CD4-positive, alpha-beta T cell treated with Interleukin-12 subunit alpha and Interleukin-12 subunit beta, for 1 hour (primary cell): ENCODE measurements at regions not wholly inside any gene's neighbourhood (a gene's known extent, or its start where the extent isn't known, plus 50 kb on each side); places are given as distances from the start of the nearest gene placed in this dataset.
"Not testable (repeated sequence)": the region's sequence is repeated elsewhere in the genome, so short reads cannot be mapped to it uniquely, and the experiment has no call there.

ENCODE experiments used
- DNase-seq: peaks from one replicate; pipeline ENCODE4 v3.0.0-alpha.2; 2020

DNA sequence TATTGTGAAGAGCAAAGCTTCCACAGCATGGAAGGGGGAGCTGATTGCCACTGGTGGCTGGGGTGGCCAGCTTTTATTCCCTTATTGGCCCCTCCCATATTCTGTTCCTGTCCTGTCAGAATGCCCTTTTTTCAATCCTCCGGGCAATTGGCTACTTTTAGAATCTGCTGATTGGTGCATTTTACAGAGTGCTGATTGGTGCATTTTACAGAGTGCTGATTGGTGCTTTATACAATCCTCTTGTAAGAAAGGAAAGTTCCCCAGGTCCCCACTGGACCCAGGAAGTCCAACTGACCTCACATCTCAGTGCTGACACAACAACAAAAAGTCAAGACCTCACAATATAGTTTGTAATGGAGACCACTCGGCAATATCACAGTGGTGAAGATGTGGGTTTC lies 195.0 kb downstream of the SPATA31A6 start:
- no peak for DNase-seq

DNA sequence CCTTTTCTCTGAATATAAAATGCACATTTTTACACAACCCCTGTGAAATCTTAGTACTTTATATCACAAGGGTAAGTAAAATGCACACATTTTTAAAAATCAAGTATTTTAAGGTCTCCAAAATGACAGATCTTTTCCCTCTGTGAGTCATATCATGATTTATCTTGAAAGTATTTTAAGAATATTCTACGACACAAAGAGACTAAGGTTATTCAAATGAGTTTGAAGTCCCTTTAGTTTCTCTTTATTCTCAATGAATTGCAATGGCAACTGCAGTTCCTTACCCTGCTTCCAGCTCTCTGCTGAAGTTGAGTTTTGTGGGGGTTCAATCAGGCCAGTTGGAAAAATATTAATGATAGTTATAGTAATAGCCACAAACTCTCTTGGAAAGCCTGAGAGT lies 196.1 kb downstream of the SPATA31A6 start:
- DNase-seq, result not testable (repeated sequence)

- not testable (repeated sequence) for DNase-seq
Measured at GRCh38 chr9:42384585-42384984, 201.1 kb downstream of the SPATA31A6 start.

DNA sequence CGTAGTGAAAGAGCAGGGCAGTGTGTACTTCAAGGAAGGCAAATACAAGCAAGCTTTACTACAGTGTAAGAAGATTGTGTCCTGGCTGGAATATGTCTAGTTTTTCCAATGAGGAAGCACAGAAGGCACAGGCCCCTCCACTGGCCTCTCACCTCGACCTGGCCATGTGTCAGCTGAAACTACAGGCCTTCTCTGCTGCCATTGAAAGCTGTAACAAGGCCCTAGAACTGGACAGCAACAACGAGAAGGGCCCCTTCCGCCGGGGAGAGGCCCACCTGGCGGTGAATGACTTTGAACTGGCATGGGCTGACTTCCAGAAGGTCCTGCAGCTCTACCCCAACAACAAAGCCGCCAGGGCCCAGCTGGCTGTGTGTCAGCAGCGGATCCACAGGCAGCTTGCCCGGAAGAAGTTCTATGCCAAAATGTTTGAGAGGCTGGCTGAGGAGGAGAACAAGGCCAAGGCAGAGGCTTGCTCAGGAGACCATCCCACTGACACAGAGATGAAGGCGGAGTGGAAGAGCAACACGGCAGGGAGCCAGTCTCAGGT lies 202.2 kb downstream of the SPATA31A6 start:
- DNase-seq, result not testable (repeated sequence)

DNA sequence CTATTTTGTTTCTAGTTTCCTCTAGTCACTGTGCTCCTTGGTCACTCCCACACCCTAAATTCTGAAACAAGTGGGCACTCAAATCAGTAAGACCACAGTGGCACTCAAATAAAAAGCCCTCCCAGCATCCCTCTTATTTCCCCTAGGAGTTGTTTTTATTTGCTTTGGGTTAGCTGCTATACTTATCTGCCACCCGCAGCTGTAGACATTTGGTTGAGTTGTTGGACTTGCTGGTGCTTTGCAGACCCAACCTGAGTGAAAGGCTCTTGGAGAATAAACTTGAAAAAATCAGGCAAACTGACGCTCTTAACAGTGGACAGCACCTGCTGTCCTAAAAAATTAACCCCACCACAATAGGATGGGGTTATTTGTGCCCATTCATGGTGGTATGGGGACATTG lies 203.0 kb downstream of the SPATA31A6 start:
- DNase-seq, result no peak

- DNase-seq, result no peak
Measured at GRCh38 chr9:42388146-42388690, 204.8 kb downstream of the SPATA31A6 start.

GRCh38 chr9:42388846-42389245 lies 205.4 kb downstream of the SPATA31A6 start:
- DNase-seq, result no peak

DNA sequence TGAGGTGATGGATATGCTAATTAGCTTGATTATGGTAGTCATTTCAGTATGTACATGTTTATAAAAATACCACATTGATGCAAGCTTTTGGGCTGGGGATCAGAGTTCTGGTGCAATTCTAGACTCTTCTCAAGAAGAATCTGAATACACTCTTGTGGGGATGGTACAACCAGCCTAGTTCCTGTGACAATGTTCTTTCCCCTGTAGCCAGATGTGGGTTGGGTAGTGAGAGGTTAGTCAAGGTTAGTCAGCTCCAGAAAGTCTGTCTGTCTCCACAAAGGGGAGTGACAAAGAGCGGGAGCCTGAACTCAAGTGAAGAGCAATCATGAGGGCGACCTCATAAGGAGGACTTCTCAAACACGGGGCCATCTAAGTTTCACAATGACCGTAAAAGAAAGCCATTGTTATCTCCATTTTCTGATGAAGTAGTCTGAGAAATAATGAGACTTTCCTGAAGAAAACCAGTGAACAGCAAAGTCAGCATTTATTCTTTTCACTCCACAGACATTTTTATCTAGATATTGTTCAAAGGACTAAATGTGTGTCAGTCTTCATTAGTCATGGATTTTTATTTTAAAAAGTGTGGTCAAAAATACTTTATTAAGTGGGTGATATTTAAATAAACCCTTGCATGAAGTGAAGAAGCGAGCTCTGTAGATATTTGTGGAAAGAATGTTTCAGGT lies 209.5 kb downstream of the SPATA31A6 start:
- not testable (repeated sequence) for DNase-seq

GRCh38 chr9:42396318-42396717 lies 212.9 kb downstream of the SPATA31A6 start:
- DNase-seq, result no peak

DNA sequence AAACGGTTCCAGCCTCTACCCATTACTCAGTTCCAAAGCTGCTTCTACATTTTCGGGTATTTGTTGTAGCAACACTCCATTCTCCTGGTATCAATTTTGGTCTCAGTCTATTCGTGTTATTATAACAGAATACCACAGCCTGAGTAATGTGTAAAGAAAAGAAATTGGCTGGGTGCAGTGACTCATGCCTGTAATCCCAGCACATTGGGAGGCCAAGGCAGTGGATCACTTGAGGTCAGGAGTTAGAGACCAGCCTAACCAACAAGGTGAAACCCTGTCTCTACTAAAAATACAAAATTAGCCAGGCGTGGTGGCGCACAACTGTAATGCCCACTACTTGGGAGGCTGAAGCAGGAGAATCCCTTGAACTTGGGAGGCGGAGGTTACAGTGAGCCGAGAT lies 213.9 kb downstream of the SPATA31A6 start:
- not testable (repeated sequence) for DNase-seq

- not testable (repeated sequence) for DNase-seq
Measured at GRCh38 chr9:42402919-42403318, 219.5 kb downstream of the SPATA31A6 start.

GRCh38 chr9:42409581-42409980 lies 226.1 kb downstream of the SPATA31A6 start:
- not testable (repeated sequence) for DNase-seq

DNA sequence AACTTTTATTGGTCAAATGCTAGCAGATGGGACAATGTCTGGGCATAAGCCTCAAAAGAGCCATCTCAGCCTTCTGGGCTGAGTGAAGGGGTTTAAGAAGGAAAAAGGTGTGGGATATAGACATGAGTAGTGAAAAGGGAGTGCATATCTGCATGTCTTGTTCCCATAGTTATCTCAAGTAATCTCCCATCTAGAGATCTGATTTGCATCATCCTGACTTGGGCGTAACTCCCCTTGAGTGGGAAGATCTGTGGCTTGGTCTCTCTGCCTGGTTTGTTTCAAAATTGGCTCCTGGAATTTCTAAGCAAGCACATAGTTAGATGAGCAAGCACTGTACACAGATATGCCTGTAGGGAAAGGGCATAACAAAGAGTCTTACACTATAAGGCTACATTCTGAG lies 228.9 kb downstream of the SPATA31A6 start:
- not testable (repeated sequence) for DNase-seq

DNA sequence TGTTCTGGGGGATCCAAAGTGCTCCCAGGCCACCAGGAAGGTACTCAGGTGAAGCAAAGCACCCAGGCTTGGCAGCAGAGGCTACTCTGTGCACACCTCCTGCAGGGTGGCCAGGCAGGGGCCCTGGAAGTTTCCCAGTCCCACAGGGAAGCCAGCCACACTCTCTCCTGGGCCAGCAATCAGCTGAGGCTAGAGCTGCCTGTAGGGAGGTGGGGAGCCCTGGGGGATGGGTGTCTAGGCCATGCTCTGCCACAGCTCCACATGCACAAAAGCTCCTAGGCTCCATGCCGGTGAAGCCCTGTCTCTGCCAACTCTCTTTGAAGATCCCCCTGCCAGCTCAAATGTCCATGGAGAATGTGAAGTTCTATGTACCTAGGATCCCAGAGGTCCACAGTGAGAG lies 231.4 kb downstream of the SPATA31A6 start:
- DNase-seq, result not testable (repeated sequence)

- DNase-seq, result not testable (repeated sequence)
Measured at GRCh38 chr9:42419652-42420051, 236.2 kb downstream of the SPATA31A6 start.

- not testable (repeated sequence) for DNase-seq
Measured at GRCh38 chr9:42420324-42420723, 236.9 kb downstream of the SPATA31A6 start.

- not testable (repeated sequence) for DNase-seq
Measured at GRCh38 chr9:42421630-42422029, 238.2 kb downstream of the SPATA31A6 start.

- DNase-seq, result not testable (repeated sequence)
Measured at GRCh38 chr9:42430674-42431615, 247.5 kb downstream of the SPATA31A6 start.

- DNase-seq, result not testable (repeated sequence)
Measured at GRCh38 chr9:42431616-42432010, 248.2 kb downstream of the SPATA31A6 start.

GRCh38 chr9:42434844-42435714 lies 251.6 kb downstream of the SPATA31A6 start:
- DNase-seq, result not testable (repeated sequence)

- DNase-seq, result not testable (repeated sequence)
Measured at GRCh38 chr9:42435715-42436342, 252.4 kb downstream of the SPATA31A6 start.
